ENCODE measurements at regions not wholly inside any gene's neighbourhood (a gene's known extent, or its start where the extent isn't known, plus 50 kb on each side); places are given as distances from the start of the nearest gene placed in this dataset.

GRCh38 chr6:119818876-119819275, 469.3 kb upstream of the MAN1A1 start:
- no peak for TF ChIP-seq CTCF (IDR thresholded peaks at IDR 0.05 in 8 of 11, conservative IDR thresholded peaks at IDR 0.05 in 3 of 11)
- TF ChIP-seq POLR2A (IDR thresholded peaks at IDR 0.05) = no peak
- no peak for TF ChIP-seq POLR2AphosphoS5 (IDR thresholded peaks at IDR 0.05)

All from spleen (tissue), 7 donors.